ENCODE measurements at regions not wholly inside any gene's neighbourhood (a gene's known extent, or its start where the extent isn't known, plus 50 kb on each side); places are given as distances from the start of the nearest gene placed in this dataset.

DNA sequence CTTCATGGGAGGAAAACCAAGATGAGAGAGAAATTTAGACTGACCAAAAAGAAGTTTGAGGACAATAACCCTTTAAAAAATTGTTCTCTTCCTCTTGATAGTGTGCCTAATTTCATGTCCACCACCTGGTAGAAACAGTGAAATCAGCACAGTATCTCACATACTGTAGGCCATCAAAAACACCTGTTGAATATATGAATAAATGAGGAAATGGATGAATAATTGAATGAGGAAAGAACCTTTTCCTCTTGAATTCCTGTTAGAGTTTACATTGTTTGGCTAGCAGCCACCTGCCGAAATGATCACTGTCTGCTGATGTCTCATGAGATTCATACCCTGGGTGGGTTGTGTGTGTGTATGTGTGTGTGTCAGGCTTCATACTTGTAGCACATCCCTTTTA lies 198.7 kb upstream of the PBX1 start:
- no peaks in the 10 kb centered on the region for H3K4me1 ChIP-seq (ENCODE audit: insufficient read depth, low read length)
- H3K56ac ChIP-seq (ENCODE audit: insufficient read length, low read depth, low read length), result no peak overlapping the region
- H4K8ac ChIP-seq (replicated peaks; ENCODE audit: insufficient read length, low read depth, low read length), result no peak overlapping the region
- no peak overlapping the region for H2BK5ac ChIP-seq (ENCODE audit: insufficient read length, low read length)
- no CpG with 5 or more reads among the region's 1 CpG for whole genome bisulfite sequencing (ENCODE audit: extremely low coverage, insufficient read length, low lambda C conversion rate)
- H3K4ac ChIP-seq (ENCODE audit: low read depth, low read length), result no peak overlapping the region
- Mint-ChIP-seq H3K27me3 (ENCODE audit: low read depth) (no peaks in the 10 kb centered on the region; the same call in 1 of the 2 replicates), H3K9me3 (peaks cover 3% of the 10 kb centered on the region in 2 experiments; a peak in 3 of 5 replicates), H3K36me3 (ENCODE audit: insufficient read depth in 1 of 3, low read depth in 3 of 3) (no peaks in the 10 kb centered on the region), H3K4me3 (no peak overlapping the region), H3K27ac (no peak overlapping the region), H3K4me1 (peaks cover 0 to 2% of the 10 kb centered on the region in 2 experiments; a peak in 1 of 4 replicates)
- no peak overlapping the region for H2BK20ac ChIP-seq (ENCODE audit: low read depth, low read length, poor library complexity, severe bottlenecking)
- no peak overlapping the region for H3K9ac ChIP-seq (ENCODE audit: extremely low read depth, insufficient read length, low read length)
- H3T11ph ChIP-seq (ENCODE audit: low read length), result no peak overlapping the region
- H4K5ac ChIP-seq (ENCODE audit: insufficient read length, low read depth, low read length), result no peak overlapping the region
- no peak overlapping the region for H3K27ac ChIP-seq (ENCODE audit: insufficient read length, low read depth, low read length)
- H3K23ac ChIP-seq (ENCODE audit: insufficient read length, low read depth, low read length), result no peak overlapping the region
- TF ChIP-seq, protein P1, sequence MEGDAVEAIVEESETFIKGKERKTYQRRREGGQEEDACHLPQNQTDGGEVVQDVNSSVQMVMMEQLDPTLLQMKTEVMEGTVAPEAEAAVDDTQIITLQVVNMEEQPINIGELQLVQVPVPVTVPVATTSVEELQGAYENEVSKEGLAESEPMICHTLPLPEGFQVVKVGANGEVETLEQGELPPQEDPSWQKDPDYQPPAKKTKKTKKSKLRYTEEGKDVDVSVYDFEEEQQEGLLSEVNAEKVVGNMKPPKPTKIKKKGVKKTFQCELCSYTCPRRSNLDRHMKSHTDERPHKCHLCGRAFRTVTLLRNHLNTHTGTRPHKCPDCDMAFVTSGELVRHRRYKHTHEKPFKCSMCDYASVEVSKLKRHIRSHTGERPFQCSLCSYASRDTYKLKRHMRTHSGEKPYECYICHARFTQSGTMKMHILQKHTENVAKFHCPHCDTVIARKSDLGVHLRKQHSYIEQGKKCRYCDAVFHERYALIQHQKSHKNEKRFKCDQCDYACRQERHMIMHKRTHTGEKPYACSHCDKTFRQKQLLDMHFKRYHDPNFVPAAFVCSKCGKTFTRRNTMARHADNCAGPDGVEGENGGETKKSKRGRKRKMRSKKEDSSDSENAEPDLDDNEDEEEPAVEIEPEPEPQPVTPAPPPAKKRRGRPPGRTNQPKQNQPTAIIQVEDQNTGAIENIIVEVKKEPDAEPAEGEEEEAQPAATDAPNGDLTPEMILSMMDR (conservative IDR thresholded peaks at IDR 0.05), result no peak
- no peaks in the 10 kb centered on the region for H3K9me3 ChIP-seq (ENCODE audit: control insufficient read depth, low read depth, low read length)
- no peak overlapping the region for H2AFZ ChIP-seq (ENCODE audit: low read length)
- H3K4me2 ChIP-seq (ENCODE audit: insufficient read depth, insufficient read length, low read length), result no peak overlapping the region
- no peak overlapping the region for H2BK120ac ChIP-seq (ENCODE audit: low read depth, low read length, poor library complexity, severe bottlenecking)
- no peak overlapping the region for H2BK15ac ChIP-seq (ENCODE audit: low read depth, low read length)
- no peak for DNase-seq
- no peaks in the 10 kb centered on the region for H3K79me2 ChIP-seq (ENCODE audit: insufficient read depth, low read length)
- no peak overlapping the region for H2AK5ac ChIP-seq (ENCODE audit: insufficient read length, low read length)
- H2BK12ac ChIP-seq (ENCODE audit: insufficient read length, low read depth, low read length), result no peak overlapping the region
- no peaks in the 10 kb centered on the region for H4K20me1 ChIP-seq (ENCODE audit: control insufficient read depth, insufficient read depth, insufficient read length)
- H3K18ac ChIP-seq (ENCODE audit: insufficient read length, low read depth, low read length), result no peak overlapping the region
- H4K91ac ChIP-seq (ENCODE audit: insufficient read length, low read depth, low read length), result no peak overlapping the region
- H3K79me1 ChIP-seq (ENCODE audit: insufficient read depth, low read depth, low read length, poor library complexity, severe bottlenecking), result no peaks in the 10 kb centered on the region
- H3K27me3 ChIP-seq (ENCODE audit: insufficient read depth, low read length), result no peaks in the 10 kb centered on the region
- no peak overlapping the region for H3K14ac ChIP-seq (ENCODE audit: insufficient read depth, low read length)
- no peaks in the 10 kb centered on the region for H3K23me2 ChIP-seq (ENCODE audit: insufficient read length, low read depth, low read length, poor library complexity, severe bottlenecking)
